CD14-positive monocyte (primary cell): ENCODE measurements at regions not wholly inside any gene's neighbourhood (a gene's known extent, or its start where the extent isn't known, plus 50 kb on each side); places are given as distances from the start of the nearest gene placed in this dataset.

ENCODE experiments used
- DNase-seq, 3 donors: peaks; one replicate each; pipeline ENCODE4 v3.0.0-alpha.2; 2011 to 2022
- H2AFZ ChIP-seq: 2 replicates; pipeline ENCODE4 v1.6.0; 2012; ENCODE audit warnings: mild to moderate bottlenecking, low read depth, low read length, inconsistent platforms; ENCODE audit not compliant: insufficient read depth, poor library complexity, severe bottlenecking
- H3K27ac ChIP-seq, 2 donors: 1 replicate in 1 of 2; 2 replicates in 1 of 2; pipeline ENCODE4 v1.5.1; 2012 to 2013; ENCODE audit warnings: low read length in 2 of 2, control low read depth in 1 of 2, inconsistent platforms in 1 of 2, low read depth in 1 of 2, mild to moderate bottlenecking in 1 of 2
- H3K27me3 ChIP-seq, 2 donors: one replicate each; pipeline versions ENCODE4 v1.6.0 to v1.6.1; 2011 to 2013; ENCODE audit warnings: low read length in 2 of 2; ENCODE audit not compliant: control insufficient read depth in 2 of 2, insufficient read depth in 2 of 2
- H3K36me3 ChIP-seq, 2 donors: replicated peaks in 1 of 2; 1 replicate in 1 of 2; 2 replicates in 1 of 2; pipeline versions ENCODE4 v1.5.1 to v1.6.1; 2012 to 2013; ENCODE audit warnings: low read length in 2 of 2, control low read depth in 1 of 2, inconsistent platforms in 1 of 2, mild to moderate bottlenecking in 1 of 2; ENCODE audit not compliant: insufficient read depth in 2 of 2, control insufficient read depth in 1 of 2
- H3K4me1 ChIP-seq, 2 donors: 1 replicate in 1 of 2; 2 replicates in 1 of 2; pipeline versions ENCODE4 v1.5.1 to v1.6.1; 2012 to 2013; ENCODE audit warnings: low read length in 2 of 2, control low read depth in 1 of 2, inconsistent platforms in 1 of 2, mild to moderate bottlenecking in 1 of 2, moderate library complexity in 1 of 2; ENCODE audit not compliant: insufficient read depth in 2 of 2, control insufficient read depth in 1 of 2
- H3K4me2 ChIP-seq: replicated peaks from 2 replicates; pipeline ENCODE3; 2012; ENCODE audit warnings: low read length, moderate library complexity, mild to moderate bottlenecking; ENCODE audit not compliant: poor library complexity, severe bottlenecking; ENCODE audit errors: extremely low read depth
- H3K4me3 ChIP-seq, 3 experiments: fragments of 200-600 bp in 1 of 3; sonication (generic) in 1 of 3; replicated peaks in 1 of 3; 1 replicate in 2 of 3; 2 replicates in 1 of 3; pipeline ENCODE4 v1.5.1; 2011 to 2013; ENCODE audit warnings: low read length in 3 of 3, mild to moderate bottlenecking in 3 of 3, control low read depth in 2 of 3, low read depth in 2 of 3, inconsistent platforms in 1 of 3, moderate library complexity in 1 of 3
- H3K79me2 ChIP-seq: 2 replicates; pipeline ENCODE4 v1.6.0; 2012; ENCODE audit warnings: mild to moderate bottlenecking, control low read depth, inconsistent platforms, low read length, moderate library complexity; ENCODE audit not compliant: insufficient read depth
- H3K9ac ChIP-seq: 2 replicates; pipeline ENCODE4 v1.6.0; 2017; ENCODE audit warnings: low read length, mild to moderate bottlenecking; ENCODE audit not compliant: insufficient read depth, poor library complexity, severe bottlenecking
- H3K9me3 ChIP-seq, 2 donors: replicated peaks in 1 of 2; 1 replicate in 1 of 2; 2 replicates in 1 of 2; pipeline versions ENCODE4 v1.5.1 to v1.6.1; 2012 to 2013; ENCODE audit warnings: low read length in 2 of 2, control low read depth in 1 of 2; ENCODE audit not compliant: control insufficient read depth in 1 of 2, insufficient read depth in 1 of 2
- H4K20me1 ChIP-seq: 2 replicates; pipeline ENCODE4 v1.6.0; 2012; ENCODE audit warnings: mild to moderate bottlenecking, low read length, control low read depth, moderate library complexity; ENCODE audit not compliant: insufficient read depth
- H3K27ac Mint-ChIP-seq, 7 donors: one replicate each; pipeline ENCODE4 v1.8.0; 2020; ENCODE audit warnings: mild to moderate bottlenecking in 7 of 7, mixed read lengths in 7 of 7, moderate library complexity in 6 of 7, inconsistent platforms in 2 of 7
- H3K27me3 Mint-ChIP-seq, 3 donors: one replicate each; pipeline ENCODE4 v1.8.0; 2021 to 2022; ENCODE audit warnings: low read depth in 3 of 3, mild to moderate bottlenecking in 3 of 3, mixed read lengths in 3 of 3, moderate library complexity in 3 of 3, inconsistent platforms in 1 of 3
- H3K36me3 Mint-ChIP-seq, 2 donors: one replicate each; pipeline ENCODE4 v1.8.0; 2020; ENCODE audit warnings: mixed read lengths in 2 of 2, inconsistent platforms in 1 of 2, mild to moderate bottlenecking in 1 of 2
- H3K4me1 Mint-ChIP-seq: one replicate; pipeline ENCODE4 v1.8.0; 2020; ENCODE audit warnings: mild to moderate bottlenecking, mixed read lengths
- H3K4me3 Mint-ChIP-seq, 2 donors: one replicate each; pipeline ENCODE4 v1.8.0; 2020; ENCODE audit warnings: mild to moderate bottlenecking in 2 of 2, mixed read lengths in 2 of 2, moderate library complexity in 1 of 2
- H3K9me3 Mint-ChIP-seq, 7 donors: one replicate each; pipeline ENCODE4 v1.8.0; 2020 to 2022; ENCODE audit warnings: mixed read lengths in 7 of 7, mild to moderate bottlenecking in 6 of 7, moderate library complexity in 6 of 7, inconsistent platforms in 2 of 7
- CTCF ChIP-seq: fragments of 200-600 bp; IDR thresholded peaks from one replicate; pipeline ENCODE4 v1.8.0; 2022; ENCODE audit warnings: antibody characterized with exemption, mild to moderate bottlenecking
- WGBS: methylation state at CpG from one replicate; pipeline ENCODE4 v1.1.5; 2013; ENCODE audit warnings: missing lambda C conversion rate; ENCODE audit not compliant: insufficient coverage; 5-methylcytosine and 5-hydroxymethylcytosine counted together
- intact Hi-C, 2 donors: fragments of 100-400 bp; cut with micrococcal nuclease; formaldehyde crosslinking; loops; one replicate each; pipeline versions ENCODE4 v1.15.0 to v1.15.1; 2023

GRCh38 chr13:22128441-22129408 is 457.9 kb downstream of the FGF9 start:
- no peaks in the 10 kb centered on the region for H3K27me3 ChIP-seq
- Mint-ChIP-seq H3K4me3 (no peak overlapping the region), H3K27me3 (peaks cover 0 to 2% (median 2%) of the 10 kb centered on the region in 3 donors), H3K4me1 (peaks cover 13% of the 10 kb centered on the region), H3K9me3 (peaks cover 10 to 20% (median 13%) of the 10 kb centered on the region in 7 donors), H3K36me3 (no peaks in the 10 kb centered on the region), H3K27ac (no peak overlapping the region)
- TF ChIP-seq CTCF = no peak
- no peak overlapping the region for H3K4me2 ChIP-seq
- H3K9me3 ChIP-seq = peaks cover 11% of the 10 kb centered on the region in 2 donors
- H3K27ac ChIP-seq = no peak overlapping the region
- H3K36me3 ChIP-seq = no peaks in the 10 kb centered on the region
- H3K79me2 ChIP-seq = no peaks in the 10 kb centered on the region
- DNase-seq = no peak
- no peak overlapping the region for H3K4me3 ChIP-seq
- H4K20me1 ChIP-seq = no peaks in the 10 kb centered on the region
- whole genome bisulfite sequencing = 92% methylated on average over 5 of the region's 15 CpGs
- peaks cover 0 to 5% of the 10 kb centered on the region in 2 donors for H3K4me1 ChIP-seq
- H2AFZ ChIP-seq = no peak overlapping the region
- H3K9ac ChIP-seq = no peak overlapping the region
- intact Hi-C loops = no loop called here

GRCh38 chr13:22130254-22130653 is 459.4 kb downstream of the FGF9 start:
- DNase-seq = no peak
- H3K4me3 ChIP-seq = no peak overlapping the region
- Mint-ChIP-seq H3K36me3 (no peaks in the 10 kb centered on the region), H3K4me3 (no peak overlapping the region), H3K27me3 (peaks cover 1 to 2% (median 2%) of the 10 kb centered on the region in 3 donors), H3K9me3 (peaks cover 10 to 20% (median 13%) of the 10 kb centered on the region in 7 donors), H3K4me1 (peaks cover 13% of the 10 kb centered on the region), H3K27ac (no peak overlapping the region)
- no peak overlapping the region for H3K27ac ChIP-seq
- H2AFZ ChIP-seq = no peak overlapping the region
- no peak overlapping the region for H3K9ac ChIP-seq
- intact Hi-C loops = no loop called here
- H3K4me1 ChIP-seq = peaks cover 0 to 5% of the 10 kb centered on the region in 2 donors
- H3K4me2 ChIP-seq = no peak overlapping the region
- TF ChIP-seq CTCF = no peak
- WGBS = no CpG with 5 or more reads among the region's 1 CpG
- H3K27me3 ChIP-seq = no peaks in the 10 kb centered on the region
- peaks cover 11% of the 10 kb centered on the region in 2 donors for H3K9me3 ChIP-seq
- H3K79me2 ChIP-seq = no peaks in the 10 kb centered on the region
- no peaks in the 10 kb centered on the region for H3K36me3 ChIP-seq
- no peaks in the 10 kb centered on the region for H4K20me1 ChIP-seq
